Right lobe of liver (tissue), 6 donors: ENCODE measurements at regions not wholly inside any gene's neighbourhood (a gene's known extent, or its start where the extent isn't known, plus 50 kb on each side); places are given as distances from the start of the nearest gene placed in this dataset.

ENCODE experiments used
- ATAC-seq, 4 donors: fragments of 200-7000 bp; cut with Tn5 transposase; one replicate each; pipeline ENCODE4 v1.9.1; 2020; ENCODE audit warnings: mild to moderate bottlenecking in 4 of 4, moderate library complexity in 4 of 4
- DNase-seq, 3 donors: peaks; one replicate each; pipeline ENCODE4 v3.0.0-alpha.2; 2020
- H3K27ac ChIP-seq, 3 donors: fragments of 200-600 bp; one replicate each; pipeline ENCODE4 v1.8.0; 2022
- H3K27me3 ChIP-seq, 2 donors: fragments of 200-600 bp; one replicate each; pipeline ENCODE4 v1.8.0; 2022
- H3K36me3 ChIP-seq, 4 donors: fragments of 200-600 bp; sonication (generic) in 1 of 4; one replicate each; pipeline versions ENCODE4 v1.5.1 to v1.8.0; 2017 to 2022; ENCODE audit warnings: control low read depth in 1 of 4
- H3K4me1 ChIP-seq, 4 donors: fragments of 200-600 bp; sonication (generic) in 1 of 4; one replicate each; pipeline versions ENCODE4 v1.5.1 to v1.8.0; 2017 to 2022; ENCODE audit warnings: control low read depth in 1 of 4
- H3K4me3 ChIP-seq, 3 donors: fragments of 200-600 bp; one replicate each; pipeline ENCODE4 v1.8.0; 2022
- H3K9me3 ChIP-seq, 4 donors: fragments of 200-600 bp; sonication (generic) in 1 of 4; one replicate each; pipeline versions ENCODE4 v1.5.1 to v1.8.0; 2017 to 2022; ENCODE audit warnings: control low read depth in 1 of 4
- CTCF ChIP-seq, 4 donors: fragments of 200-600 bp in 3 of 4; fragments of 450-650 bp in 1 of 4; IDR thresholded peaks; one replicate each; pipeline versions ENCODE4 v1.5.1 to v1.8.0; 2016 to 2022; ENCODE audit warnings: antibody characterized with exemption in 4 of 4, mild to moderate bottlenecking in 2 of 4
- POLR2A ChIP-seq: fragments of 450-650 bp; IDR thresholded peaks from one replicate; pipeline ENCODE4 v1.6.1; 2017; ENCODE audit warnings: antibody characterized with exemption, mild to moderate bottlenecking
- WGBS: methylation state at CpG from one replicate; pipeline ENCODE4 v1.1.6; 2018; ENCODE audit warnings: low coverage, low lambda C conversion rate; ENCODE audit not compliant: insufficient coverage; ENCODE audit errors: missing lambda C conversion rate; 5-methylcytosine and 5-hydroxymethylcytosine counted together
- intact Hi-C, 2 donors: fragments of 100-400 bp; cut with DNase I; formaldehyde crosslinking; loops; one replicate each; pipeline versions ENCODE4 v1.11.2 to v1.14.1; 2022
- donor health status: DM: no; HTN: yes; CAD: no.
- donor health status: DM: no; HTN: no; CAD: no.
- donor health status: DM: no; HTN: no; CAD: no.
- donor health status: DM: no; HTN: yes; CAD: no.
- donor health status: DM: no; HTN: yes; CAD: no.

GRCh38 chr3:80052271-80052670 is 284.5 kb upstream of the ROBO1 start:
- H3K36me3 ChIP-seq, result no peaks in the 10 kb centered on the region
- no peak for TF ChIP-seq CTCF (IDR thresholded peaks at IDR 0.05)
- no peak for TF ChIP-seq POLR2A
- no peaks in the 10 kb centered on the region for H3K9me3 ChIP-seq
- H3K27ac ChIP-seq, result no peak overlapping the region
- intact Hi-C loops, result no loop called here
- no peak overlapping the region for H3K4me3 ChIP-seq
- 87% methylated on average over 11 of the region's 16 CpGs for WGBS
- no peaks in the 10 kb centered on the region for H3K27me3 ChIP-seq
- ATAC-seq (no peak), DNase-seq (no peak)
- no peaks in the 10 kb centered on the region for H3K4me1 ChIP-seq

GRCh38 chr3:80051602-80051962 is 283.8 kb upstream of the ROBO1 start:
- Histone ChIP-seq H3K27me3 (no peaks in the 10 kb centered on the region), H3K4me3 (no peak overlapping the region), H3K9me3 (no peaks in the 10 kb centered on the region), H3K27ac (no peak overlapping the region), H3K4me1 (no peaks in the 10 kb centered on the region), H3K36me3 (no peaks in the 10 kb centered on the region)
- no CpG with 5 or more reads among the region's 7 CpGs for WGBS
- no peak for DNase-seq
- ATAC-seq, result peak in 1 of 4 donors; percentile 13
- TF ChIP-seq POLR2A (no peak), CTCF (IDR thresholded peaks at IDR 0.05) (no peak)
- intact Hi-C loops, result no loop called here

- TF ChIP-seq POLR2A (no peak), CTCF (IDR thresholded peaks at IDR 0.05) (no peak)
- no peaks in the 10 kb centered on the region for H3K9me3 ChIP-seq
- 88% methylated on average over 3 of the region's 34 CpGs for WGBS
- no peak overlapping the region for H3K4me3 ChIP-seq
- no peaks in the 10 kb centered on the region for H3K4me1 ChIP-seq
- intact Hi-C loops, result no loop called here
- H3K27ac ChIP-seq, result no peak overlapping the region
- H3K27me3 ChIP-seq, result no peaks in the 10 kb centered on the region
- no peaks in the 10 kb centered on the region for H3K36me3 ChIP-seq
- ATAC-seq, result peak in 1 of 4 donors; percentile 47
- DNase-seq, result peak in 1 of 3 donors; percentile 44
These were observed 283.2 kb upstream of the ROBO1 start for GRCh38 chr3:80050826-80051601.

GRCh38 chr3:80043226-80043625 is 275.4 kb upstream of the ROBO1 start:
- DNase-seq, result no peak
- Histone ChIP-seq H3K9me3 (no peaks in the 10 kb centered on the region), H3K4me1 (no peaks in the 10 kb centered on the region), H3K27me3 (no peaks in the 10 kb centered on the region), H3K4me3 (no peak overlapping the region), H3K36me3 (no peaks in the 10 kb centered on the region), H3K27ac (no peak overlapping the region)
- intact Hi-C loops, result no loop called here
- 71% methylated on average over 4 of the region's 4 CpGs for WGBS
- no peak for ATAC-seq
- TF ChIP-seq POLR2A, result no peak
- TF ChIP-seq CTCF (IDR thresholded peaks at IDR 0.05), result no peak
